ENCODE measurements at regions not wholly inside any gene's neighbourhood (a gene's known extent, or its start where the extent isn't known, plus 50 kb on each side); places are given as distances from the start of the nearest gene placed in this dataset.

GRCh38 chr1:232322162-232322734 lies 307.7 kb downstream of the SIPA1L2 start:
- intact Hi-C loops (cut with DNase I, micrococcal nuclease) = no loop called here
- TF ChIP-seq CTCF (IDR thresholded peaks at IDR 0.05) = no peak
- no peaks in the 10 kb centered on the region for H3K36me3 Mint-ChIP-seq (ENCODE audit: low read depth)
- no peak overlapping the region for H3K27ac Mint-ChIP-seq
- H3K4me3 ChIP-seq (ENCODE audit: low read length) = no peak overlapping the region
- DNase-seq (no peak), ATAC-seq (ENCODE audit: poor library complexity) (no peak)
- H3K4me1 ChIP-seq (ENCODE audit: insufficient read depth, low read length) = no peaks in the 10 kb centered on the region
- no peaks in the 10 kb centered on the region for H3K9me3 Mint-ChIP-seq
- CTCF ChIA-PET = no interaction called here
- H3K9me3 ChIP-seq (ENCODE audit: control insufficient read depth in 1 of 2, insufficient read depth in 1 of 2, low read length in 2 of 2) = no peaks in the 10 kb centered on the region
- H3K27me3 ChIP-seq (ENCODE audit: control insufficient read depth in 1 of 2, insufficient read depth in 2 of 2, low read length in 2 of 2) = no peaks in the 10 kb centered on the region
- no peaks in the 10 kb centered on the region for H3K4me1 Mint-ChIP-seq (ENCODE audit: low read depth)
- POLR2A ChIA-PET = no interaction called here
- no peak overlapping the region for H3K4me3 Mint-ChIP-seq
- H3K27ac ChIP-seq (ENCODE audit: low read depth in 1 of 2, low read length in 2 of 2) = no peak overlapping the region
- H3K27me3 Mint-ChIP-seq = no peaks in the 10 kb centered on the region
- H3K36me3 ChIP-seq (ENCODE audit: insufficient read depth, low read length) = no peaks in the 10 kb centered on the region

GRCh38 chr1:232319518-232320210 lies 310.3 kb downstream of the SIPA1L2 start:
- no peaks in the 10 kb centered on the region for H3K27me3 ChIP-seq (ENCODE audit: control insufficient read depth in 1 of 2, insufficient read depth in 2 of 2, low read length in 2 of 2)
- H3K4me3 ChIP-seq (ENCODE audit: low read length) = no peak overlapping the region
- H3K9me3 ChIP-seq (ENCODE audit: control insufficient read depth in 1 of 2, insufficient read depth in 1 of 2, low read length in 2 of 2) = no peaks in the 10 kb centered on the region
- intact Hi-C loops (cut with DNase I, micrococcal nuclease) = no loop called here
- no peaks in the 10 kb centered on the region for H3K27me3 Mint-ChIP-seq
- POLR2A ChIA-PET = interaction anchor here (1.0 kb wide), 1 partner anchor 17 kb away, joined by 3 read pairs; no protein-coding TSS in a partner anchor
- ATAC-seq (ENCODE audit: poor library complexity) (no peak), DNase-seq (no peak)
- H3K27ac Mint-ChIP-seq = no peak overlapping the region
- no peak for TF ChIP-seq CTCF (IDR thresholded peaks at IDR 0.05)
- no peaks in the 10 kb centered on the region for H3K4me1 Mint-ChIP-seq (ENCODE audit: low read depth)
- no peaks in the 10 kb centered on the region for H3K36me3 Mint-ChIP-seq (ENCODE audit: low read depth)
- CTCF ChIA-PET = no interaction called here
- H3K36me3 ChIP-seq (ENCODE audit: insufficient read depth, low read length) = no peaks in the 10 kb centered on the region
- H3K27ac ChIP-seq (ENCODE audit: low read depth in 1 of 2, low read length in 2 of 2) = no peak overlapping the region
- H3K4me1 ChIP-seq (ENCODE audit: insufficient read depth, low read length) = no peaks in the 10 kb centered on the region
- no peaks in the 10 kb centered on the region for H3K9me3 Mint-ChIP-seq
- H3K4me3 Mint-ChIP-seq = no peak overlapping the region

- ChIA-PET POLR2A (no interaction called here), CTCF (no interaction called here)
- peaks cover 0 to 2% of the 10 kb centered on the region in 2 experiments for H3K9me3 ChIP-seq (ENCODE audit: control insufficient read depth in 1 of 2, insufficient read depth in 1 of 2, low read length in 2 of 2)
- Mint-ChIP-seq H3K4me3 (no peak overlapping the region), H3K27me3 (no peaks in the 10 kb centered on the region), H3K27ac (no peak overlapping the region), H3K36me3 (ENCODE audit: low read depth) (no peaks in the 10 kb centered on the region), H3K9me3 (no peaks in the 10 kb centered on the region), H3K4me1 (ENCODE audit: low read depth) (no peaks in the 10 kb centered on the region)
- TF ChIP-seq CTCF (IDR thresholded peaks at IDR 0.05) = no peak
- ATAC-seq (ENCODE audit: poor library complexity) = no peak
- no peak for DNase-seq
- intact Hi-C loops (cut with DNase I, micrococcal nuclease) = no loop called here
- no peak overlapping the region for H3K4me3 ChIP-seq (ENCODE audit: low read length)
- no peaks in the 10 kb centered on the region for H3K4me1 ChIP-seq (ENCODE audit: insufficient read depth, low read length)
- no peaks in the 10 kb centered on the region for H3K36me3 ChIP-seq (ENCODE audit: insufficient read depth, low read length)
- H3K27me3 ChIP-seq (ENCODE audit: control insufficient read depth in 1 of 2, insufficient read depth in 2 of 2, low read length in 2 of 2) = no peaks in the 10 kb centered on the region
- H3K27ac ChIP-seq (ENCODE audit: low read depth in 1 of 2, low read length in 2 of 2) = no peak overlapping the region
Observed at GRCh38 chr1:232319072-232319471, 310.9 kb downstream of the SIPA1L2 start.
